ENCODE measurements at regions not wholly inside any gene's neighbourhood (a gene's known extent, or its start where the extent isn't known, plus 50 kb on each side); places are given as distances from the start of the nearest gene placed in this dataset.

DNA sequence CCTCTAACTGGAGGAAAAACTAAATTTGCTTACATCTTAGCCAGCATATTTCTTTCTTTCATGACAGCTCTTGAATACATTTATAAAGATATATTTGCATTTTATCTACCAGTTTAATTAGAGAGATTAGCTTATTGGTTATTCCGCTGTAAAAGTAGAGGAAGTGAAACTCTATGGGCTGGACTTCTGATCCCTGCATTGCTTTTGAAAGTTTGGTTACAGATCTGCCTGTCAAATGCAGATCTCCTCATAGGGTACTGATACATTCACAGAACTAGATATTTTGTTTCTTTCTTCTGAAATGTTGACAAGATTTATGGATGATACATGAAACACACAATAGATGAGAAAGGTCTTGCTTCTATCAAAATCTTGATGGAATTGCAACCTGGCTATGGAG, 581.4 kb upstream of the AADAT start:
- 63% methylated on average over 1 of the region's 1 CpG for WGBS (ENCODE audit: insufficient coverage)
- Mint-ChIP-seq H3K27ac (no peak overlapping the region), H3K9me3 (peaks cover 9 to 11% of the 10 kb centered on the region in 2 donors), H3K27me3 (ENCODE audit: low read depth in 2 of 2) (peaks cover 0 to 3% of the 10 kb centered on the region in 2 donors), H3K36me3 (no peaks in the 10 kb centered on the region), H3K4me3 (no peak overlapping the region), H3K4me1 (peaks cover 9 to 12% of the 10 kb centered on the region in 2 donors)
- no peaks in the 10 kb centered on the region for H3K4me1 ChIP-seq (ENCODE audit: control insufficient read depth, insufficient read depth, low read length)
- DNase-seq: no peak
- no peak for ATAC-seq
- H3K27me3 ChIP-seq (ENCODE audit: control insufficient read depth, insufficient read depth, low read length): no peaks in the 10 kb centered on the region
- H3K9me3 ChIP-seq (ENCODE audit: control insufficient read depth, insufficient read depth, low read length): no peaks in the 10 kb centered on the region
- H3K36me3 ChIP-seq (ENCODE audit: control insufficient read depth, insufficient read depth, low read length): no peaks in the 10 kb centered on the region
- no peak overlapping the region for H3K27ac ChIP-seq (ENCODE audit: low read length)
- TF ChIP-seq, protein P1, sequence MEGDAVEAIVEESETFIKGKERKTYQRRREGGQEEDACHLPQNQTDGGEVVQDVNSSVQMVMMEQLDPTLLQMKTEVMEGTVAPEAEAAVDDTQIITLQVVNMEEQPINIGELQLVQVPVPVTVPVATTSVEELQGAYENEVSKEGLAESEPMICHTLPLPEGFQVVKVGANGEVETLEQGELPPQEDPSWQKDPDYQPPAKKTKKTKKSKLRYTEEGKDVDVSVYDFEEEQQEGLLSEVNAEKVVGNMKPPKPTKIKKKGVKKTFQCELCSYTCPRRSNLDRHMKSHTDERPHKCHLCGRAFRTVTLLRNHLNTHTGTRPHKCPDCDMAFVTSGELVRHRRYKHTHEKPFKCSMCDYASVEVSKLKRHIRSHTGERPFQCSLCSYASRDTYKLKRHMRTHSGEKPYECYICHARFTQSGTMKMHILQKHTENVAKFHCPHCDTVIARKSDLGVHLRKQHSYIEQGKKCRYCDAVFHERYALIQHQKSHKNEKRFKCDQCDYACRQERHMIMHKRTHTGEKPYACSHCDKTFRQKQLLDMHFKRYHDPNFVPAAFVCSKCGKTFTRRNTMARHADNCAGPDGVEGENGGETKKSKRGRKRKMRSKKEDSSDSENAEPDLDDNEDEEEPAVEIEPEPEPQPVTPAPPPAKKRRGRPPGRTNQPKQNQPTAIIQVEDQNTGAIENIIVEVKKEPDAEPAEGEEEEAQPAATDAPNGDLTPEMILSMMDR (IDR thresholded peaks at IDR 0.05): no peak
- no peak overlapping the region for H3K4me3 ChIP-seq (ENCODE audit: low read length)
- intact Hi-C loops (cut with micrococcal nuclease): no loop called here

DNA sequence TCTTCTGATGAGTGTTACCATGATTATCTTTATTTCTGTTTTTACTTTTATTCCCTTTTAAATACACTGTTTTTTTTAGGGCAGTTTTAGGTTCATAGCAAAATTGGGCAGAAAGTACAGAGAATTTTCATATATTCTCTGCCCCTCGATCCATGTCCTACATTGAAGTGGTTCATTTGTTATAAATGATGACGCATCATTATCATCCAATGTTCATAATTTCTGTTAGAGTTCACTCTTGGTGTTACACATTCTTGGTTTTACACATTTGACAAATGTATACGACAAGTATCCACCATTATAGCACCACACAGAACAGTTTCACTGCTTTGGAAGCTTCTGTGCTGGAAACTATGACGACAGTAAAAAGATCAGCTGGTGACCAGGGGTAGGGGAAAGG, 578.1 kb upstream of the AADAT start:
- no peak overlapping the region for H3K4me3 ChIP-seq (ENCODE audit: low read length)
- intact Hi-C loops (cut with micrococcal nuclease): no loop called here
- H3K4me3 Mint-ChIP-seq: no peak overlapping the region
- no peaks in the 10 kb centered on the region for H3K36me3 Mint-ChIP-seq
- H3K4me1 Mint-ChIP-seq: peaks cover 13 to 15% of the 10 kb centered on the region in 2 donors
- peaks cover 9 to 11% of the 10 kb centered on the region in 2 donors for H3K9me3 Mint-ChIP-seq
- no peaks in the 10 kb centered on the region for H3K9me3 ChIP-seq (ENCODE audit: control insufficient read depth, insufficient read depth, low read length)
- no peaks in the 10 kb centered on the region for H3K4me1 ChIP-seq (ENCODE audit: control insufficient read depth, insufficient read depth, low read length)
- no peaks in the 10 kb centered on the region for H3K27me3 ChIP-seq (ENCODE audit: control insufficient read depth, insufficient read depth, low read length)
- TF ChIP-seq, protein P1 (IDR thresholded peaks at IDR 0.05): no peak
- 82% methylated on average over 4 of the region's 4 CpGs for WGBS (ENCODE audit: insufficient coverage)
- H3K36me3 ChIP-seq (ENCODE audit: control insufficient read depth, insufficient read depth, low read length): no peaks in the 10 kb centered on the region
- DNase-seq (no peak), ATAC-seq (no peak)
- H3K27me3 Mint-ChIP-seq (ENCODE audit: low read depth in 2 of 2): peaks cover 0 to 3% of the 10 kb centered on the region in 2 donors
- no peak overlapping the region for H3K27ac Mint-ChIP-seq
- H3K27ac ChIP-seq (ENCODE audit: low read length): no peak overlapping the region

DNA sequence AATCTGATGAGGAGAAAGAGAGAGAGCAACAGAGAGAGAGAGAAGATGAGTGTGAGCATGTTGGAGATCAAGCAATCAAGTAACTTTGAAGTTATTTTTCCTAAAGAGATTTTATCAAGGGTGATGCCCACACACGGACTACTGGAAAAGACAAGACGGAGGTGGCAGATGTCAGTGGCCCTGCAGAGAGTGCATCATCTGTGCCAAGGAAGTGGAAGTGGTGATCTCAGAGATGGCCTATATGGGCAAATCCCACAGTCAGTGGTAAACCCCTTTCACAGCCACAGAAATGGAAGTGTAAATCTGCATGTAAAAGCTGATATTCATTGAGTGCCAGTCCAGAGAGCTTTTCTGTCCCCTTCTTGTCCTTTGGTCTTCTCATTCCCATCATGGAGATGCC, 577.2 kb upstream of the AADAT start:
- Mint-ChIP-seq H3K27ac (no peak overlapping the region), H3K27me3 (ENCODE audit: low read depth in 2 of 2) (no peaks in the 10 kb centered on the region), H3K9me3 (peaks cover 4 to 11% of the 10 kb centered on the region in 2 donors), H3K36me3 (no peaks in the 10 kb centered on the region), H3K4me1 (peaks cover 13 to 15% of the 10 kb centered on the region in 2 donors), H3K4me3 (no peak overlapping the region)
- Histone ChIP-seq H3K9me3 (ENCODE audit: control insufficient read depth, insufficient read depth, low read length) (no peaks in the 10 kb centered on the region), H3K27ac (ENCODE audit: low read length) (no peak overlapping the region), H3K4me1 (ENCODE audit: control insufficient read depth, insufficient read depth, low read length) (no peaks in the 10 kb centered on the region), H3K4me3 (ENCODE audit: low read length) (no peak overlapping the region), H3K36me3 (ENCODE audit: control insufficient read depth, insufficient read depth, low read length) (no peaks in the 10 kb centered on the region), H3K27me3 (ENCODE audit: control insufficient read depth, insufficient read depth, low read length) (no peaks in the 10 kb centered on the region)
- ATAC-seq: peak in 2 of 3 donors; percentile 49 to 76
- DNase-seq: no peak
- 41% methylated on average over 2 of the region's 2 CpGs for WGBS (ENCODE audit: insufficient coverage)
- TF ChIP-seq, protein P1 (IDR thresholded peaks at IDR 0.05): no peak
- intact Hi-C loops (cut with micrococcal nuclease): no loop called here

DNA sequence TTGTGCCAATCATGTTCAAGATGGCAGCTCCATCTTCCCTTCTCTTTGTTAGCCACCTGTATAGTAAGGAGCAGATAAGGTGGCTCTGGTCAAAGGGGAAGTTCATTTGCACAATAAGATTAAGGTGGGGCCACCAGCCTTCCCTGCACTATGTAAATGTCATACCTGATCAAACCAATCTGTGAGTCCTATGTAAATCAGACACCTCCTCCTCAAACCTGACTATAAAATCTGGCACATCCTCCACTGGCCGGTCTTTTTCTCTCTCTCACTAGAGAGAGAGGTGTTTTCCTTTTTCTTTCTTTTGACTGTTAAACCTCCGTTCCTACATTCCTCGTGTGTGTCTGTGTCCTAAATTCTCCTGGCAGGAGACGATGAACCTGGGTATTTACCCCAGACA, 572.5 kb upstream of the AADAT start:
- peaks cover 13 to 14% of the 10 kb centered on the region in 2 donors for H3K4me1 Mint-ChIP-seq
- intact Hi-C loops (cut with micrococcal nuclease): no loop called here
- H3K27me3 Mint-ChIP-seq (ENCODE audit: low read depth in 2 of 2): no peaks in the 10 kb centered on the region
- peaks cover 3 to 7% of the 10 kb centered on the region in 2 donors for H3K9me3 Mint-ChIP-seq
- Histone ChIP-seq H3K27me3 (ENCODE audit: control insufficient read depth, insufficient read depth, low read length) (no peaks in the 10 kb centered on the region), H3K4me3 (ENCODE audit: low read length) (no peak overlapping the region), H3K27ac (ENCODE audit: low read length) (no peak overlapping the region), H3K9me3 (ENCODE audit: control insufficient read depth, insufficient read depth, low read length) (no peaks in the 10 kb centered on the region), H3K36me3 (ENCODE audit: control insufficient read depth, insufficient read depth, low read length) (no peaks in the 10 kb centered on the region), H3K4me1 (ENCODE audit: control insufficient read depth, insufficient read depth, low read length) (no peaks in the 10 kb centered on the region)
- TF ChIP-seq, protein P1 (IDR thresholded peaks at IDR 0.05): no peak
- no peak overlapping the region for H3K4me3 Mint-ChIP-seq
- ATAC-seq (no peak), DNase-seq (no peak)
- H3K36me3 Mint-ChIP-seq: no peaks in the 10 kb centered on the region
- H3K27ac Mint-ChIP-seq: no peak overlapping the region
- 84% methylated on average over 4 of the region's 4 CpGs for WGBS (ENCODE audit: insufficient coverage)
